ENCODE measurements at regions not wholly inside any gene's neighbourhood (a gene's known extent, or its start where the extent isn't known, plus 50 kb on each side); places are given as distances from the start of the nearest gene placed in this dataset.

- no peak for TF ChIP-seq CTCF (IDR thresholded peaks at IDR 0.05)
- TF ChIP-seq EP300 (IDR thresholded peaks at IDR 0.05): no peak
These were observed 97.5 kb downstream of the PLSCR2 start for GRCh38 chr3:146371902-146372301.
